GM12865 (cell line): ENCODE measurements at regions not wholly inside any gene's neighbourhood (a gene's known extent, or its start where the extent isn't known, plus 50 kb on each side); places are given as distances from the start of the nearest gene placed in this dataset.
"Not testable (repeated sequence)": the region's sequence is repeated elsewhere in the genome, so short reads cannot be mapped to it uniquely, and the experiment has no call there.

Source experiments
- DNase-seq: peaks from one replicate; pipeline ENCODE4 v3.0.0; 2010; ENCODE audit warnings: low read depth
- H3K4me3 ChIP-seq: 2 replicates; pipeline ENCODE4 v1.5.1; 2011; ENCODE audit warnings: mild to moderate bottlenecking, low read depth, low read length, control low read depth
- TF ChIP-seq, protein P1 (sequence below): IDR thresholded peaks from 2 replicates; pipeline ENCODE4 v1.5.1; 2011; ENCODE audit warnings: low read length, control low read depth, low read depth, inconsistent platforms; ENCODE audit not compliant: insufficient read depth; ENCODE audit errors: missing control alignments

DNA sequence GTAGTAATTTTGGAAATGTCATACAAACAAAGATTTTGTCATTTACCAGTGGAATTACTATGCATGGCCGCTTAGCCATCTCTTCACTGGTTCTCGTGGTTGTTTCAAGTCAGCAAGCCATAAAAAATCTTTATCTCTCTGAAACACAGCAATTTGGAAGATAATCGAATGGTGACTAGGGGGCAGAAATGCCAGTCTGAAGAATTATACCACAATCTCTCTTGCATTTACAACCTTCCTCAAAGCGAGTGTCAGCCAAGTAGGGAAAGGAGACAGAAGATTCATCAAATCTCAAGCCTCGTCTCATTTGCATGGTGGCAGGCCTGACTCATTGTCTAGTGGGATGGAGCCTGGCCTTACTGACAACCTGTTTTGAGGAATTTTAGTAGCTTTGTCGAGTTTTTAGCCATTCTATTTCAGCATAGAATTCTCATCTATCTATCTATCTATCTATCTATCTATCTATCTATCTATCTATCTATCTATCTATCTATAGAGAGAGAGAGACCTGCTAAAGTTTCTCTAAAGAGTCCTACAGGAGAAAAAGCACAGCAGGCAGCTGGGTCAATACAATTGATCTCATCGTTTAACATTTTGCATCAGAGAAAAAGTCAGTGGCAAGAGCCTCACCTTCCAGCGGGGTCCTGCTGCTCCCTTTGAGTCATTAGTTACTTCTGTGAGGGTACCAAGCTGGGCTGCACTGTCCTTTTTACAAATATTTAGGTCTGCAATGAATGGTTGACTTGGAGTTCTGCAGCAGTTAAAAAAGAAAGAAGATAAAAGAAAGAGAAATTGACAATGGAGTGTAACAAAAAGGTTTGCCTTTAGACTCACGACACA, 572.8 kb downstream of the TFAP2A start:
- no peak for DNase-seq
- no peak overlapping the region for H3K4me3 ChIP-seq
- TF ChIP-seq, protein P1, sequence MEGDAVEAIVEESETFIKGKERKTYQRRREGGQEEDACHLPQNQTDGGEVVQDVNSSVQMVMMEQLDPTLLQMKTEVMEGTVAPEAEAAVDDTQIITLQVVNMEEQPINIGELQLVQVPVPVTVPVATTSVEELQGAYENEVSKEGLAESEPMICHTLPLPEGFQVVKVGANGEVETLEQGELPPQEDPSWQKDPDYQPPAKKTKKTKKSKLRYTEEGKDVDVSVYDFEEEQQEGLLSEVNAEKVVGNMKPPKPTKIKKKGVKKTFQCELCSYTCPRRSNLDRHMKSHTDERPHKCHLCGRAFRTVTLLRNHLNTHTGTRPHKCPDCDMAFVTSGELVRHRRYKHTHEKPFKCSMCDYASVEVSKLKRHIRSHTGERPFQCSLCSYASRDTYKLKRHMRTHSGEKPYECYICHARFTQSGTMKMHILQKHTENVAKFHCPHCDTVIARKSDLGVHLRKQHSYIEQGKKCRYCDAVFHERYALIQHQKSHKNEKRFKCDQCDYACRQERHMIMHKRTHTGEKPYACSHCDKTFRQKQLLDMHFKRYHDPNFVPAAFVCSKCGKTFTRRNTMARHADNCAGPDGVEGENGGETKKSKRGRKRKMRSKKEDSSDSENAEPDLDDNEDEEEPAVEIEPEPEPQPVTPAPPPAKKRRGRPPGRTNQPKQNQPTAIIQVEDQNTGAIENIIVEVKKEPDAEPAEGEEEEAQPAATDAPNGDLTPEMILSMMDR, result no peak

DNA sequence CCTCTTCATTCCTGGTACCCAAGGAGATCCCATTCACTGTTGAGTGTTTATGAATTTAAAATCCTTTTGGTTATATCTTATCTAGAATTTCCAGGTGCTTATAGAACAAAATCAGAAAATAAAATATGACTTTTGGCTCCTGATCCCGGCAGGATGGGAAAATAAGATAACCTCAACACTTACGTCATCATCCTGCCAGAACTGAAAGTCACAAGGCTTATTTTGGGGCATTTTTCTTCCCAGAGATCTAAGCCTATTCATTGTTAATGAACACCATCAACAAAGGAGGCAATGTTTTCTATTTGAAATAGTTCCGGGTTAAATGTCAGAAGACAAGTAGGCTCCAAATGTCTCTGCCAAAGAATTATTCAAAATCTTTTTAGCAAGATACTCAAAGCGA, 580.6 kb downstream of the TFAP2A start:
- H3K4me3 ChIP-seq, result no peak overlapping the region
- no peak for DNase-seq
- TF ChIP-seq, protein P1, result no peak

DNA sequence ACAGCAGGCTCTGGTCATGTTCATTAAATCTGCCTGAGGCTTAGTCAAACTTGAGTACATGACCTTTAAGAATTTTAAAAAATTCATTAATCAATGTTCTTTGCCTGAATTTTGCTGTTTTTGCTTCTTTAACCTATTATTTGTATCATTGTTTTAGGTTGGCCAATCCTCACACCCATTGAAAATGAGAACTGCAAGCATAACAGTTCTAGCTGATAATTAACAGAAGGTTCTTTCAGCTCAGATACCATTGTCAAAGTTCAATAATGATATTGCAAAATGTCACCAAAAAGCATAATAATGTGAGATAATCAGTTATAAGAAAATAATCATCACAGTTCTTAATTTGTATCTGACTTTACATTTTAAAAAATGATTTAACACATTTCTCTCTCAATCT, 583.1 kb downstream of the TFAP2A start:
- H3K4me3 ChIP-seq, result no peak overlapping the region
- TF ChIP-seq, protein P1, result no peak
- DNase-seq, result no peak

DNA sequence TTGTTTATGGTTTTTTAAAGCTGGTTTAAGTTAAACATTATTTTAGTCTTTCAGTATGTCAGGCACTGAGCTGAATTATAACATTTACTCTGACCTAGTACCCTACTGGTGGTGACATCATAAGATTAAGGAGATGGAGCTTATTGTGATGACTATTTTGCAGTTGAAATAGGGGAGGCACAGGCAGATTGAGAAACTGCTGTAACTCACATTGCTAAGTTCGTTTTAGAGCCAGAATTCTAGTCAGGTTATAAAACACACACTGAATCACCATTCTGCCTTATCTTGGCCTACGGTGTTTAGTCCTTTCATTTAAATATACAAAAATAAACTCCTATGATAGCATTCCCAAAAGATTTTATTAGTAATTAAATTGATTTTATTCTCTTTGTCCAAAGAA, 584.1 kb downstream of the TFAP2A start:
- no peak for DNase-seq
- H3K4me3 ChIP-seq, result no peak overlapping the region
- TF ChIP-seq, protein P1, result no peak

DNA sequence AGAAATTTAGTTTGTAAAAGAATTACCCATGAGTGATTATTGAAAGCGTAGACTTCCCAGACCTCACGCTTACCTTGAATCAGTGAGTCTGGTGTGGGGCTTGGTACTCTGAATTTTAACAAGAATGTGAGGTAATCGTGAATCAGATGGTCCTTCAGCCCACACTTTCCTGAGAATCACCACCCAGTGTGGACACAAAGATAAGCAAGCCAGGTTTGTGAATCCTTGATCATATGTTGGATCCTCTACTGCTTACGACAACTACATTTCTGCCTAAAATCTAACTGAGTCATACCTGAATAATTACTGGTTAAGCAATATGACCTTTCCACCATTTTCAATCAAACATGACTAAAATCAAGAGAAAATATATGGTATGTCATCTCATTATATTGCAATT, 589.3 kb downstream of the TFAP2A start:
- TF ChIP-seq, protein P1, result no peak
- no peak for DNase-seq
- no peak overlapping the region for H3K4me3 ChIP-seq

DNA sequence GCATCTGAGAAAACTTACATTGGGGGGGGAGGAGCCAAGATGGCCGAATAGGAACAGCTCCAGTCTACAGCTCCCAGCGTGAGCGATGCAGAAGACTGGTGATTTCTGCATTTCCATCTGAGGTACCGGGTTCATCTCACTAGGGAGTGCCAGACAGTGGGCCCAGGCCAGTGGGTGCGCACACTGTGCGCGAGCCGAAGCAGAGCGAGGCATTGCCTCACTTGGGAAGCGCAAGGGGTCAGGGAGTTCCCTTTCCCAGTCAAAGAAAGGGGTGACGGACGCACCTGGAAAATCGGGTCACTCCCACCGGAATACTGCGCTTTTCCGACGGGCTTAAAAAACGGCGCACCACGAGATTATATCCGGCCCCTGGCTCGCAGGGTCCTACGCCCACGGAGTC, 604.1 kb downstream of the TFAP2A start:
- DNase-seq, H3K4me3 ChIP-seq: not testable (repeated sequence)

DNA sequence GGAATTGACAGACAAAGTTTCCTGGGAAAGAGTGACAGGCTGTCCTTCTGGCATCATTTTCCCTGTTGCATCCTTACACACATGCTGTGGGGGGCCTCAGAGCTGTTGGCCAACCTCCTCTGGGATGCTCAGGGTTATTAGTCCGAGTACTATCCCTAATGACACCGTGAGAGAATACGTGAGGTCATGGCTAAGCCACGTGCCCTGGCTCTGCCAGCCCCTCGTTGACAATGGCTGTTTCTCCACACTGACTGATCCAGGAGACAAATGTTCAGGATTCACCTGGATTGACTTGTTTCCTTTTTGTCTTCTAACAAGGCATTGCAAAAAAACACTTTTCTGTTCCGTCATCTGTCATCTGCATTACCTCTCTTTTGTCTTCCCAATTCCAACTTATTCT, 604.6 kb downstream of the TFAP2A start:
- DNase-seq, result no peak
- TF ChIP-seq, protein P1, result no peak
- no peak overlapping the region for H3K4me3 ChIP-seq
